Right atrium auricular region (tissue), 2 donors: ENCODE measurements at regions not wholly inside any gene's neighbourhood (a gene's known extent, or its start where the extent isn't known, plus 50 kb on each side); places are given as distances from the start of the nearest gene placed in this dataset.

Experiments used
- DNase-seq: peaks from one replicate; pipeline ENCODE4 v3.0.0-alpha.2; 2019; ENCODE audit warnings: low spot score
- H3K27ac ChIP-seq, 2 donors: fragments of 200-600 bp; sonication (generic); 1 replicate in 1 of 2; 2 replicates in 1 of 2; pipeline ENCODE4 v1.5.1; 2016 to 2019
- H3K27me3 ChIP-seq, 2 donors: fragments of 200-600 bp; sonication (generic); one replicate each; pipeline versions ENCODE4 v1.5.1 to v1.6.0; 2017 to 2019
- H3K36me3 ChIP-seq: fragments of 200-600 bp; sonication (generic); one replicate; pipeline ENCODE4 v1.5.1; 2016
- H3K4me1 ChIP-seq, 2 donors: fragments of 200-600 bp; sonication (generic); one replicate each; pipeline versions ENCODE4 v1.5.1 to v1.6.0; 2017 to 2019
- H3K4me3 ChIP-seq, 2 donors: fragments of 200-600 bp; sonication (generic); 1 replicate in 1 of 2; 2 replicates in 1 of 2; pipeline ENCODE4 v1.5.1; 2017 to 2019; ENCODE audit warnings: mild to moderate bottlenecking in 1 of 2, moderate library complexity in 1 of 2
- H3K9me3 ChIP-seq, 2 donors: fragments of 200-600 bp; sonication (generic); one replicate each; pipeline ENCODE4 v1.5.1; 2019
- TF ChIP-seq, protein P1 (sequence below), 2 donors: fragments of 200-600 bp; sonication (generic); IDR thresholded peaks; one replicate each; pipeline ENCODE4 v1.5.1; 2019; ENCODE audit warnings: antibody characterized with exemption in 2 of 2

DNA sequence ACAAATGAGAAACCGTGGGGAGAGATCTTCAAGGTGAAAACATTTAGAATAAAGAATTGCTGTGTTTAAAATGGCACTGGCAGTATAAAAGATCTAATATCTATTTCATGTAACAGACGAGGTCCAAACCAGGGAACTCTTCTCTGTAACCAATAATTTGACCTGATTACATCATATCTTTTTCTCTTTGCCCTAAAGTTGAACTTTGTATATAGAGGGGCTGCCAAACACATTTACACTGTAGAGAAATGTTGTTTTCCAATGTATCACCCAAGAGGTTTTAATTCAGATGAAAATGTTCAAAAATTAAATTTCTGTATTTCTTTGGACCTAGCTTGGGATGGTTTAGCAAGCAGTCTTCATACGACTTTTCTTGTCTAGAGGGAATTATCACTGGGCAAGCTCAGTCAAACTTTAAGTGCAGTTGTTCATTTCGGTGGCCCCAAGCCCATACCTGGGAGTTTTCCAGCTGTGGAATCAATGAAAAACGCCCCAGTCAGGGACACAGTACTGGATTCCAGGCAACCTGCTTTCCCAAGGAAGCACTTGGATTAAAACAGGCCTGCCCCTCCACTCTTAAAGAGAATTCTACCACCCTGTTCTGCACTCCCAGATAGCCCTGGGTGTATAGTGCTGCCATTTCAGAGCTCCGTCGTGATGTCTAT, 208.5 kb upstream of the FN1 start:
- DNase-seq = no peak
- H3K36me3 ChIP-seq = no peaks in the 10 kb centered on the region
- TF ChIP-seq, protein P1, sequence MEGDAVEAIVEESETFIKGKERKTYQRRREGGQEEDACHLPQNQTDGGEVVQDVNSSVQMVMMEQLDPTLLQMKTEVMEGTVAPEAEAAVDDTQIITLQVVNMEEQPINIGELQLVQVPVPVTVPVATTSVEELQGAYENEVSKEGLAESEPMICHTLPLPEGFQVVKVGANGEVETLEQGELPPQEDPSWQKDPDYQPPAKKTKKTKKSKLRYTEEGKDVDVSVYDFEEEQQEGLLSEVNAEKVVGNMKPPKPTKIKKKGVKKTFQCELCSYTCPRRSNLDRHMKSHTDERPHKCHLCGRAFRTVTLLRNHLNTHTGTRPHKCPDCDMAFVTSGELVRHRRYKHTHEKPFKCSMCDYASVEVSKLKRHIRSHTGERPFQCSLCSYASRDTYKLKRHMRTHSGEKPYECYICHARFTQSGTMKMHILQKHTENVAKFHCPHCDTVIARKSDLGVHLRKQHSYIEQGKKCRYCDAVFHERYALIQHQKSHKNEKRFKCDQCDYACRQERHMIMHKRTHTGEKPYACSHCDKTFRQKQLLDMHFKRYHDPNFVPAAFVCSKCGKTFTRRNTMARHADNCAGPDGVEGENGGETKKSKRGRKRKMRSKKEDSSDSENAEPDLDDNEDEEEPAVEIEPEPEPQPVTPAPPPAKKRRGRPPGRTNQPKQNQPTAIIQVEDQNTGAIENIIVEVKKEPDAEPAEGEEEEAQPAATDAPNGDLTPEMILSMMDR (IDR thresholded peaks at IDR 0.05) = no peak

DNA sequence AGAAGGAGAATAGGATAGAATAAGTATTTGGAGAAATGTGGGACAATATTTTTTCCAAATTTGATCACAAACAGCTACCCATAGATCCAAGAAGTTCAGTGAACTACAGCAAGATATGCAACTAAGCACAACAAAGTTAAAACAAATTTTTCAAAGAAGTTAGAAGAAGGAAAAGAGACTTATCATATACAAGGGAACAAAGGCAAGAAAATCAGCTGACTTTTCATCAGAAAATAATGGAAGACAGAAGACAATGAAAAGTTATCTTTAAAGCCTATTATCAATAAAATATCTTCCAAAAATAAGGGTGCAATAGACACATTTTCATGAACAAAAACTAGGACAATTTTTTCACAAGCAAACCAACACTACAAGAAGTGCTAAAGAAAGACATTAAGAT, 202.8 kb upstream of the FN1 start:
- Histone ChIP-seq H3K27me3 (no peaks in the 10 kb centered on the region), H3K4me1 (no peaks in the 10 kb centered on the region), H3K27ac (no peak overlapping the region), H3K36me3 (no peaks in the 10 kb centered on the region), H3K9me3 (peaks cover 0 to 9% of the 10 kb centered on the region in 2 donors), H3K4me3 (no peak overlapping the region)
- no peak for DNase-seq
- TF ChIP-seq, protein P1 (IDR thresholded peaks at IDR 0.05) = no peak

More for the DNA sequence above, 208.5 kb upstream of the FN1 start:
- no peaks in the 10 kb centered on the region for H3K4me1 ChIP-seq
- H3K9me3 ChIP-seq = no peaks in the 10 kb centered on the region
- no peak overlapping the region for H3K4me3 ChIP-seq
- no peaks in the 10 kb centered on the region for H3K27me3 ChIP-seq
- no peak overlapping the region for H3K27ac ChIP-seq

- Histone ChIP-seq H3K36me3 (no peaks in the 10 kb centered on the region), H3K27ac (no peak overlapping the region), H3K4me3 (no peak overlapping the region), H3K27me3 (no peaks in the 10 kb centered on the region), H3K4me1 (no peaks in the 10 kb centered on the region), H3K9me3 (peaks cover 0 to 20% of the 10 kb centered on the region in 2 donors)
- TF ChIP-seq, protein P1 (IDR thresholded peaks at IDR 0.05) = no peak
- no peak for DNase-seq
Observed at GRCh38 chr2:215637651-215638050, 201.8 kb upstream of the FN1 start.

DNA sequence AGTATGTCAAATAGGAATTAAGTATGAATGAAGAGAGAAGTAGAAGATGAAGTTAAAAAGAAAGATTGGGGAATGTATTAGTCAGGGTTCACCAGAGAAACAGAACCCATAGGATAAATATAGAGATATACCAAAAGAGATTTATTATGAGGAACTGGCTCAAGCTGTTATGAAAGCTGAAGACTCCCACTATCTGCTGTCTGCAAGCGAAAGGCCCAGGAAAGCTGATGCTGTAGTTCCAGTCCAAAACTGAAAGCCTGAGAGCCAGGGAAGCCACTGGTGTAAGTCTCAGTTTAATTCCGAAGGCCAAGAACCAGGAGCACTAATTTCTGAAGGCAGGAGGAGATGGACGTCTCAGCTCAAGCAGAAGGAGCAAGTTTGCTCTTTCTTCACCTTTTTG, 200.9 kb upstream of the FN1 start:
- no peak for DNase-seq
- TF ChIP-seq, protein P1 (IDR thresholded peaks at IDR 0.05) = no peak

DNA sequence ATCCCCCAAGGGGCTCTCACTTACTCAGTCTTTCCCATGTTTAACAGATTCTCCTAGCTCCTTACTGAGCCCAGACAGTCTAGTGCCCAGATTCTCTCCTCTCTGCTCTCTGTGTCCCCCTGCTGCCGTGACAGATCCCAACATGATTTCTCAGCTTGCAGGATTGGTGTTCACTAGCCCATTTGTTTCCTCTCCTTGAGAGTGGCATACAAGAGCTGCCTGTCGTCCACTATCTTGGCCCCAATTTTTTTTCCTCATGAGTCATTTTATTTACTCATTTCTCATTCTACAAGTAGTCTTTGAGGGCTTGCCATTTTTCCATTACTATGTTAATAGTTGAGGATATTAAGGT, 199.9 kb upstream of the FN1 start:
- Histone ChIP-seq H3K27ac (no peak overlapping the region), H3K27me3 (no peaks in the 10 kb centered on the region), H3K4me3 (no peak overlapping the region), H3K9me3 (peaks cover 0 to 31% of the 10 kb centered on the region in 2 donors), H3K4me1 (no peaks in the 10 kb centered on the region), H3K36me3 (no peaks in the 10 kb centered on the region)
- TF ChIP-seq, protein P1 (IDR thresholded peaks at IDR 0.05) = no peak
- no peak for DNase-seq

More for the DNA sequence above, 200.9 kb upstream of the FN1 start:
- Histone ChIP-seq H3K36me3 (no peaks in the 10 kb centered on the region), H3K27ac (no peak overlapping the region), H3K4me3 (no peak overlapping the region), H3K9me3 (peaks cover 0 to 25% of the 10 kb centered on the region in 2 donors), H3K27me3 (no peaks in the 10 kb centered on the region), H3K4me1 (no peaks in the 10 kb centered on the region)
